ENCODE measurements at regions not wholly inside any gene's neighbourhood (a gene's known extent, or its start where the extent isn't known, plus 50 kb on each side); places are given as distances from the start of the nearest gene placed in this dataset.
"Not testable (repeated sequence)": the region's sequence is repeated elsewhere in the genome, so short reads cannot be mapped to it uniquely, and the experiment has no call there.

- H3K4me1 ChIP-seq (replicated peaks in 1 of 2): no peaks in the 10 kb centered on the region
- ATAC-seq (replicated peaks in 6 of 8): no peak
- WGBS, 10 experiments: 6 to 100% (median 88%) methylated on average over 1 to 2 of the region's 2 CpGs; no CpG with 5 or more reads in 1 of the 10 experiments
Measured at GRCh38 chr4:189507060-189507459, 433.6 kb upstream of the FRG1 start.

GRCh38 chr4:189510601-189511000, 430.1 kb upstream of the FRG1 start:
- in situ Hi-C loops (cut with MboI; ENCODE audit: low pct_unique_long_range_greater_than_20kb in 2 of 9, low sequenced_read_pairs in 9 of 9, unreplicated experiment in 9 of 9): no loop called here
- H3K4me3 ChIP-seq: no peak overlapping the region
- H3K27ac ChIP-seq: no peak overlapping the region
- ATAC-seq (replicated peaks in 6 of 8): no peak
- WGBS, 10 experiments: 0 to 100% (median 43%) methylated on average over 1 of the region's 1 CpG; no CpG with 5 or more reads in 2 of the 10 experiments
- no peaks in the 10 kb centered on the region for H3K4me1 ChIP-seq (replicated peaks in 1 of 2)

More at GRCh38 chr4:189507060-189507459, 433.6 kb upstream of the FRG1 start:
- H3K4me3 ChIP-seq: no peak overlapping the region
- in situ Hi-C loops (cut with MboI; ENCODE audit: low pct_unique_long_range_greater_than_20kb in 2 of 9, low sequenced_read_pairs in 9 of 9, unreplicated experiment in 9 of 9): no loop called here
- no peak overlapping the region for H3K27ac ChIP-seq

- H3K4me1 ChIP-seq (replicated peaks in 1 of 2): no peaks in the 10 kb centered on the region
- no peak for ATAC-seq (replicated peaks in 6 of 8)
- 14 to 100% (median 70%) methylated on average over 1 to 9 of the region's 10 CpGs for WGBS, 10 experiments
- no peak overlapping the region for H3K4me3 ChIP-seq
- no peak overlapping the region for H3K27ac ChIP-seq
- in situ Hi-C loops (cut with MboI; ENCODE audit: low pct_unique_long_range_greater_than_20kb in 2 of 9, low sequenced_read_pairs in 9 of 9, unreplicated experiment in 9 of 9): no loop called here
Measured at GRCh38 chr4:189511581-189511980, 429.1 kb upstream of the FRG1 start.

- no peak overlapping the region for H3K27ac ChIP-seq
- in situ Hi-C loops (cut with MboI; ENCODE audit: low pct_unique_long_range_greater_than_20kb in 2 of 9, low sequenced_read_pairs in 9 of 9, unreplicated experiment in 9 of 9): no loop called here
- no peak for ATAC-seq (replicated peaks in 6 of 8)
- H3K4me1 ChIP-seq (replicated peaks in 1 of 2): no peaks in the 10 kb centered on the region
- H3K4me3 ChIP-seq: no peak overlapping the region
- 11 to 90% (median 47%) methylated on average over 1 to 7 of the region's 7 CpGs; no CpG with 5 or more reads in 2 of the 10 experiments for WGBS, 10 experiments
Measured at GRCh38 chr4:189513421-189513820, 427.3 kb upstream of the FRG1 start.

- WGBS, 10 experiments: 11 to 100% (median 93%) methylated on average over 2 to 4 of the region's 9 CpGs; no CpG with 5 or more reads in 5 of the 10 experiments
- H3K4me1 ChIP-seq (replicated peaks in 1 of 2): no peaks in the 10 kb centered on the region
- no peak overlapping the region for H3K4me3 ChIP-seq
- H3K27ac ChIP-seq: no peak overlapping the region
- ATAC-seq (replicated peaks in 6 of 8): no peak
- in situ Hi-C loops (cut with MboI; ENCODE audit: low pct_unique_long_range_greater_than_20kb in 2 of 9, low sequenced_read_pairs in 9 of 9, unreplicated experiment in 9 of 9): no loop called here
Measured at GRCh38 chr4:189514209-189514608, 426.5 kb upstream of the FRG1 start.

- peak in 3 of 8 experiments; percentile 16 to 67 (median 63) for ATAC-seq (replicated peaks in 6 of 8)
- Histone ChIP-seq H3K27ac (no peak overlapping the region), H3K4me3 (no peak overlapping the region), H3K4me1 (replicated peaks in 1 of 2) (no peaks in the 10 kb centered on the region)
- 0 to 43% (median 12%) methylated on average over 1 of the region's 1 CpG; no CpG with 5 or more reads in 2 of the 10 experiments for WGBS, 10 experiments
- in situ Hi-C loops (cut with MboI; ENCODE audit: low pct_unique_long_range_greater_than_20kb in 2 of 9, low sequenced_read_pairs in 9 of 9, unreplicated experiment in 9 of 9): no loop called here
Measured at GRCh38 chr4:189516902-189517301, 423.8 kb upstream of the FRG1 start.

- WGBS, 10 experiments: 0 to 88% (median 71%) methylated on average over 1 to 2 of the region's 2 CpGs; no CpG with 5 or more reads in 3 of the 10 experiments
- in situ Hi-C loops (cut with MboI; ENCODE audit: low pct_unique_long_range_greater_than_20kb in 2 of 9, low sequenced_read_pairs in 9 of 9, unreplicated experiment in 9 of 9): no loop called here
- H3K27ac ChIP-seq: no peak overlapping the region
- H3K4me1 ChIP-seq (replicated peaks in 1 of 2): no peaks in the 10 kb centered on the region
- H3K4me3 ChIP-seq: no peak overlapping the region
- ATAC-seq (replicated peaks in 6 of 8): no peak
Measured at GRCh38 chr4:189519186-189519585, 421.5 kb upstream of the FRG1 start.

GRCh38 chr4:189525304-189525703, 415.4 kb upstream of the FRG1 start:
- no peak overlapping the region for H3K4me3 ChIP-seq
- no peak overlapping the region for H3K27ac ChIP-seq
- in situ Hi-C loops (cut with MboI; ENCODE audit: low pct_unique_long_range_greater_than_20kb in 2 of 9, low sequenced_read_pairs in 9 of 9, unreplicated experiment in 9 of 9): no loop called here
- 0 to 59% (median 20%) methylated on average over 1 to 3 of the region's 4 CpGs; no CpG with 5 or more reads in 1 of the 10 experiments for WGBS, 10 experiments
- no peaks in the 10 kb centered on the region for H3K4me1 ChIP-seq (replicated peaks in 1 of 2)
- ATAC-seq (replicated peaks in 6 of 8): no peak

- Histone ChIP-seq H3K27ac (no peak overlapping the region), H3K4me3 (no peak overlapping the region), H3K4me1 (replicated peaks in 1 of 2) (no peaks in the 10 kb centered on the region)
- WGBS, 10 experiments: 0 to 100% (median 80%) methylated on average over 1 to 2 of the region's 2 CpGs; no CpG with 5 or more reads in 3 of the 10 experiments
- in situ Hi-C loops (cut with MboI; ENCODE audit: low pct_unique_long_range_greater_than_20kb in 2 of 9, low sequenced_read_pairs in 9 of 9, unreplicated experiment in 9 of 9): no loop called here
- ATAC-seq (replicated peaks in 6 of 8): peak in 1 of 8 experiments; percentile 52
Measured at GRCh38 chr4:189530848-189531247, 409.8 kb upstream of the FRG1 start.

GRCh38 chr4:189533603-189534002, 407.1 kb upstream of the FRG1 start:
- ATAC-seq (replicated peaks in 6 of 8): no peak
- H3K27ac ChIP-seq: no peak overlapping the region
- H3K4me1 ChIP-seq (replicated peaks in 1 of 2): no peaks in the 10 kb centered on the region
- in situ Hi-C loops (cut with MboI; ENCODE audit: low pct_unique_long_range_greater_than_20kb in 2 of 9, low sequenced_read_pairs in 9 of 9, unreplicated experiment in 9 of 9): no loop called here
- WGBS, 10 experiments: 21 to 100% (median 77%) methylated on average over 1 to 2 of the region's 2 CpGs
- H3K4me3 ChIP-seq: no peak overlapping the region

GRCh38 chr4:189547559-189547958, 393.1 kb upstream of the FRG1 start:
- 0 to 92% (median 65%) methylated on average over 1 to 6 of the region's 7 CpGs; no CpG with 5 or more reads in 3 of the 10 experiments for WGBS, 10 experiments
- in situ Hi-C loops (cut with MboI; ENCODE audit: low pct_unique_long_range_greater_than_20kb in 2 of 9, low sequenced_read_pairs in 9 of 9, unreplicated experiment in 9 of 9): no loop called here
- ATAC-seq (replicated peaks in 6 of 8): peak in 2 of 8 experiments; percentile 43 to 52
- no peak overlapping the region for H3K4me3 ChIP-seq
- H3K4me1 ChIP-seq (replicated peaks in 1 of 2): no peaks in the 10 kb centered on the region
- H3K27ac ChIP-seq: no peak overlapping the region

GRCh38 chr4:189548484-189549125, 392.1 kb upstream of the FRG1 start:
- in situ Hi-C loops (cut with MboI; ENCODE audit: low pct_unique_long_range_greater_than_20kb in 2 of 9, low sequenced_read_pairs in 9 of 9, unreplicated experiment in 9 of 9): no loop called here
- no peak overlapping the region for H3K4me3 ChIP-seq
- WGBS, 10 experiments: 0 to 79% (median 46%) methylated on average over 3 to 5 of the region's 6 CpGs; no CpG with 5 or more reads in 3 of the 10 experiments
- H3K4me1 ChIP-seq (replicated peaks in 1 of 2): no peaks in the 10 kb centered on the region
- no peak overlapping the region for H3K27ac ChIP-seq
- peak in 1 of 8 experiments; percentile 27 for ATAC-seq (replicated peaks in 6 of 8)

GRCh38 chr4:189551931-189552670, 388.6 kb upstream of the FRG1 start:
- in situ Hi-C loops (cut with MboI; ENCODE audit: low pct_unique_long_range_greater_than_20kb in 2 of 9, low sequenced_read_pairs in 9 of 9, unreplicated experiment in 9 of 9); H3K4me1 ChIP-seq (replicated peaks in 1 of 2): not testable (repeated sequence)
- 13 to 100% (median 84%) methylated on average over 2 to 11 of the region's 17 CpGs; no CpG with 5 or more reads in 3 of the 10 experiments for WGBS, 10 experiments

More at GRCh38 chr4:189551931-189552670, 388.6 kb upstream of the FRG1 start:
- H3K4me3 ChIP-seq; ATAC-seq (replicated peaks in 6 of 8); H3K27ac ChIP-seq: not testable (repeated sequence)

Measured in motor neuron (in vitro differentiated cells).